Parathyroid adenoma (tissue), 2 donors: ENCODE measurements at regions not wholly inside any gene's neighbourhood (a gene's known extent, or its start where the extent isn't known, plus 50 kb on each side); places are given as distances from the start of the nearest gene placed in this dataset.

Experiments
- H2AFZ ChIP-seq: fragments of 300-600 bp; sonication (generic); one replicate; pipeline ENCODE4 v1.7.0; 2017; ENCODE audit warnings: antibody characterized with exemption, mild to moderate bottlenecking
- H3K27ac ChIP-seq: fragments of 300-600 bp; sonication (generic); one replicate; pipeline ENCODE4 v1.7.0; 2017
- H3K27me3 ChIP-seq: fragments of 300-600 bp; sonication (generic); one replicate; pipeline ENCODE4 v1.7.0; 2017; ENCODE audit warnings: low read length; ENCODE audit not compliant: control insufficient read depth, insufficient read depth
- H3K36me3 ChIP-seq: fragments of 300-600 bp; sonication (generic); one replicate; pipeline ENCODE4 v1.7.0; 2017; ENCODE audit warnings: low read length; ENCODE audit not compliant: control insufficient read depth, insufficient read depth
- H3K4me1 ChIP-seq: fragments of 300-600 bp; sonication (generic); one replicate; pipeline ENCODE4 v1.7.0; 2017; ENCODE audit warnings: control low read depth
- H3K4me2 ChIP-seq: fragments of 300-600 bp; sonication (generic); one replicate; pipeline ENCODE4 v1.7.0; 2017; ENCODE audit warnings: low read length
- H3K4me3 ChIP-seq: fragments of 300-600 bp; sonication (generic); one replicate; pipeline ENCODE4 v1.7.0; 2017; ENCODE audit warnings: low read depth, low read length
- H3K79me2 ChIP-seq: fragments of 300-600 bp; sonication (generic); one replicate; pipeline ENCODE4 v1.7.0; 2017; ENCODE audit warnings: control low read depth
- H3K9ac ChIP-seq: fragments of 300-600 bp; sonication (generic); one replicate; pipeline ENCODE4 v1.7.0; 2017; ENCODE audit warnings: mild to moderate bottlenecking
- H3K9me3 ChIP-seq: fragments of 300-600 bp; sonication (generic); one replicate; pipeline ENCODE4 v1.7.0; 2017; ENCODE audit warnings: low read length; ENCODE audit not compliant: control insufficient read depth
- TF ChIP-seq, protein P1 (sequence below): fragments of 300-600 bp; sonication (generic); IDR thresholded peaks from one replicate; pipeline ENCODE4 v1.7.0; 2017; ENCODE audit warnings: antibody characterized with exemption, mild to moderate bottlenecking
- donor health status: primary hyperparathyroidism.

DNA sequence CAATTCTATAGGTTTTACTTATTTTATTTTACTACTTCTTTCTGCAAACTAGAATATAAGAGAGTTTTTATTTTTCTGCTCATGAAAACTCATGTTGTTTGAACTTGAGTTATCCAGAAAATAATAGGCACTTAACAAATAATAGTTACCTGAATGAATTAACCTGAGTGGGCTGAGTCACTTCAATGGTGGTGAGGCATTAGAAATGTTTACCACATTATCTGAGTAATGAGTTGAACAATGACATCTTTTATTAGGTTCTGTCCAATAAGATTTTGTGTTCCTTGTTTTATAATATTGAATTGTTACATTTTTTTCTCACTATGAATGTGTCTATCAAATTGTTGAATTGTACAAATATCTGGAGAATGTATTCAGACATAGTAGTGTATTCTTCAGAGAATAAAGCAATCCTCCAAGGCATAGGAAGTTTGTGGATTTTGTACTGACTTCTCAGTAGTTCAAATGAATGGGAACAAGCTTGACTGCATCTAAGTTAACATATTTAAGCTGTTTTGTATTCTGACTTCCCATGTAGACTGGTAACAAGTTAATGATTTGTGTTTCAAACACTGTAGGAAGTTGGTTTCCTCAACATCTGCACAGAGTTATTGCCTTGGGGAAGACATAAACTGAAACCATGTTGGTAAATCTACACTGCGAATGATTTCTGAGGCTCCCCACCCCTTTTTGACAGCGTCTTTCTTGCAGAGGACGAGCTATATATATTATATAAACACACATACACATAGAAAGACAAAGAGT, 1808.9 kb upstream of the TENM3 start:
- TF ChIP-seq, protein P1, sequence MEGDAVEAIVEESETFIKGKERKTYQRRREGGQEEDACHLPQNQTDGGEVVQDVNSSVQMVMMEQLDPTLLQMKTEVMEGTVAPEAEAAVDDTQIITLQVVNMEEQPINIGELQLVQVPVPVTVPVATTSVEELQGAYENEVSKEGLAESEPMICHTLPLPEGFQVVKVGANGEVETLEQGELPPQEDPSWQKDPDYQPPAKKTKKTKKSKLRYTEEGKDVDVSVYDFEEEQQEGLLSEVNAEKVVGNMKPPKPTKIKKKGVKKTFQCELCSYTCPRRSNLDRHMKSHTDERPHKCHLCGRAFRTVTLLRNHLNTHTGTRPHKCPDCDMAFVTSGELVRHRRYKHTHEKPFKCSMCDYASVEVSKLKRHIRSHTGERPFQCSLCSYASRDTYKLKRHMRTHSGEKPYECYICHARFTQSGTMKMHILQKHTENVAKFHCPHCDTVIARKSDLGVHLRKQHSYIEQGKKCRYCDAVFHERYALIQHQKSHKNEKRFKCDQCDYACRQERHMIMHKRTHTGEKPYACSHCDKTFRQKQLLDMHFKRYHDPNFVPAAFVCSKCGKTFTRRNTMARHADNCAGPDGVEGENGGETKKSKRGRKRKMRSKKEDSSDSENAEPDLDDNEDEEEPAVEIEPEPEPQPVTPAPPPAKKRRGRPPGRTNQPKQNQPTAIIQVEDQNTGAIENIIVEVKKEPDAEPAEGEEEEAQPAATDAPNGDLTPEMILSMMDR = no peak
- H3K27ac ChIP-seq = no peak overlapping the region
- no peaks in the 10 kb centered on the region for H3K36me3 ChIP-seq
- H3K4me3 ChIP-seq = no peak overlapping the region
- H3K79me2 ChIP-seq = no peaks in the 10 kb centered on the region
- no peaks in the 10 kb centered on the region for H3K4me1 ChIP-seq
- H3K27me3 ChIP-seq = no peaks in the 10 kb centered on the region
- no peak overlapping the region for H2AFZ ChIP-seq
- H3K9me3 ChIP-seq = no peaks in the 10 kb centered on the region
- no peak overlapping the region for H3K4me2 ChIP-seq
- H3K9ac ChIP-seq = no peak overlapping the region

DNA sequence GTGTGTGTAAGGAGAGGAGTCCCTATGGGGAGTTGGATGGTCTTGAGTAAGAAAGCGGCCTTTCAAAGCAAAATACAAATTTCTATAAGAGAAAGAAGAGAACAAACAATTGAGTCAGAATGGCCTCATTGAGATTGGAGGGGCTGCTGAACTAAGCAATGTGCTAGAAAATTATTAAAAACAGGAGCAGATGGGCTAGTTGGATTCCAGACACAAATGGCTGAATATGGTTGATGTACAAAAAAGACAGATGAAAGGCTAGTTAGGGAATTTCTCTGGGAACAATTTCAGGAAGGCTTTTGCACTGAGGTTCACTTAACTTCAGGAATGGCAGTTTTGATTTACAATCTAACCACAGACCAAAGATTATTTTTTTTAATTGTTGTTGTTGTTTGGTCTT, 1806.8 kb upstream of the TENM3 start:
- TF ChIP-seq, protein P1 = no peak
- no peak overlapping the region for H2AFZ ChIP-seq
- no peaks in the 10 kb centered on the region for H3K79me2 ChIP-seq
- no peak overlapping the region for H3K27ac ChIP-seq
- H3K27me3 ChIP-seq = no peaks in the 10 kb centered on the region
- no peak overlapping the region for H3K4me3 ChIP-seq
- no peaks in the 10 kb centered on the region for H3K9me3 ChIP-seq
- no peaks in the 10 kb centered on the region for H3K36me3 ChIP-seq
- H3K4me2 ChIP-seq = no peak overlapping the region
- H3K4me1 ChIP-seq = no peaks in the 10 kb centered on the region
- no peak overlapping the region for H3K9ac ChIP-seq

DNA sequence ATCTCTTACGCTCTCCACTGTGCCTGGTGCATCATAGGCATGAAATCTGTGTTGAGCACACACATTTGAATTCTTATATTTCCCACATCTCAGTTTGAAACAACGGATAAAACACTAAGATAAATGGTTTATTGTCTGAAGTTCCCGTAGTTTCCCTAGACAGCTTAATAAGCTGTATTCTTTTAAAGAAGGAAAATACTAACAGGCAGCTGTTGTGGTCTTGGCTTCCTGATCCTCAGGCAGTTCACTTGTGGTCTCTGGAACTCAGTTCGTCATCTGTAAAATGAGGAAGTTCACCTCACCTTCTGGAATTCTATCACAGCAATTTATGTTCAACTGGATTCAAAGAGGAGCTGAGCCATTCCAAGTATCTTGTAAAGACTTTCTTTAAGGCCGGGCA, 1805.6 kb upstream of the TENM3 start:
- Histone ChIP-seq H3K27me3 (no peaks in the 10 kb centered on the region), H3K79me2 (no peaks in the 10 kb centered on the region), H3K4me1 (no peaks in the 10 kb centered on the region), H3K9ac (no peak overlapping the region), H3K9me3 (no peaks in the 10 kb centered on the region), H3K4me2 (no peak overlapping the region), H2AFZ (no peak overlapping the region), H3K27ac (no peak overlapping the region), H3K4me3 (no peak overlapping the region), H3K36me3 (no peaks in the 10 kb centered on the region)
- TF ChIP-seq, protein P1 = no peak

DNA sequence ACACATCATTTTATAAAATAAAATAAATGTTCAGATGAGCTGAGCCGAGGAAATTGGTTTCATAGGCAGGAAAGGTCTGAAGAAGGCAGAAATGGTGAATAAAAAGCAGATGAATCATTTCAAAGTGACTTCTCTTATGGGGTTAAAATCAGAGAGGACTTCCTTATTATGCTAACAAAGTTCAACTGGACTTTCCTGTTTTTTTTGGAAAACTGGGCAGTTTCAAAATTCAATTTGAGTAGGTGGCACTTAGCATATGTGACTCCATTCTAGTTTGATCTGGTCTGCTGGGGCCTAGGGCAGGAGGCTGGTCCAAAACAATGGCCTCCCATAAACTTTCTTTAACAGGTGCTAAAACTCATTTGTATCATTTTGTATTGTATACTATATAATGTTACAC, 1794.9 kb upstream of the TENM3 start:
- Histone ChIP-seq H3K4me2 (no peak overlapping the region), H3K4me3 (no peak overlapping the region), H3K9me3 (no peaks in the 10 kb centered on the region), H2AFZ (no peak overlapping the region), H3K4me1 (no peaks in the 10 kb centered on the region), H3K27ac (no peak overlapping the region), H3K27me3 (no peaks in the 10 kb centered on the region), H3K9ac (no peak overlapping the region), H3K36me3 (no peaks in the 10 kb centered on the region), H3K79me2 (no peaks in the 10 kb centered on the region)
- TF ChIP-seq, protein P1 = no peak

DNA sequence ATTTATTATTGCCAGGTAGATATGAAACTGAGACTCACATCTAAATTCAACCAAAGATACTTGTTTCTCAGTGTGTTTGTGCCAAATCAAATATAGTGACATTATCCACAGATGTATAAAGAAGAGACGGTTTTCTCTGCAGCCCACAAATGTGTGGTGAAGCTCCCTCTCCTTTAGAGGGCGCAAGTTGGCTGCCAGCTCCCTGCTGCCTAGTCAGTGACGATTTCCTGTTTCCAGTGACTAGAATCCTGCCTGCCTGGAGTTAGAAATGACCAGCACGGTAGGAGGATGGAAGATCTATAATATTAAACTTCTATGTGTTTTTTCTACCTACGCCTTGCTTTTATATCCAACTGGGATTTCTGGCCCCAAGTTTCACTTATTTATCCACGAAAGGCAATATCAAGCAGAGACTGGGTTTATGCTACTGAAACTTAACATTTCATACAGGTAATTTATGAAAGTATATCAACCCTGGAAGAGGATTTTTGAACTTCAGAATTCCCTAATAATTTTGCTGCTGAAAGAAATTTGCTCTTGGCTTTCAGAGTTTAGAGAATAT, 1793.7 kb upstream of the TENM3 start:
- Histone ChIP-seq H3K27ac (no peak overlapping the region), H3K27me3 (no peaks in the 10 kb centered on the region), H3K9ac (no peak overlapping the region), H3K79me2 (no peaks in the 10 kb centered on the region), H3K36me3 (no peaks in the 10 kb centered on the region), H3K4me1 (no peaks in the 10 kb centered on the region), H3K4me2 (no peak overlapping the region), H3K4me3 (no peak overlapping the region), H3K9me3 (no peaks in the 10 kb centered on the region), H2AFZ (no peak overlapping the region)
- TF ChIP-seq, protein P1 = no peak
